HG02981 (cell line): ENCODE measurements at regions not wholly inside any gene's neighbourhood (a gene's known extent, or its start where the extent isn't known, plus 50 kb on each side); places are given as distances from the start of the nearest gene placed in this dataset.
"Not testable (repeated sequence)": the region's sequence is repeated elsewhere in the genome, so short reads cannot be mapped to it uniquely, and the experiment has no call there.

ENCODE experiments used
- ATAC-seq: cut with Tn5 transposase; IDR thresholded peaks from one replicate; pipeline ENCODE4 v1.9.1; 2021; ENCODE audit warnings: mild to moderate bottlenecking, moderate library complexity; ENCODE audit not compliant: unreplicated experiment

GRCh38 chr1:235059221-235059620, 69.4 kb downstream of the TOMM20 start:
- ATAC-seq = no peak

- ATAC-seq = no peak
Observed at GRCh38 chr1:235058695-235059094, 69.9 kb downstream of the TOMM20 start.

GRCh38 chr1:235057385-235058306, 71.0 kb downstream of the TOMM20 start:
- ATAC-seq = no peak

GRCh38 chr1:235056937-235057336, 71.7 kb downstream of the TOMM20 start:
- ATAC-seq = no peak

GRCh38 chr1:235054936-235055335, 73.7 kb downstream of the TOMM20 start:
- ATAC-seq = no peak

- ATAC-seq = no peak
Observed at GRCh38 chr1:235054466-235054865, 74.2 kb downstream of the TOMM20 start.

GRCh38 chr1:235052067-235053008, 76.3 kb downstream of the TOMM20 start:
- ATAC-seq = no peak

- ATAC-seq = no peak
Observed at GRCh38 chr1:235051521-235051920, 77.1 kb downstream of the TOMM20 start.

- no peak for ATAC-seq
Observed at GRCh38 chr1:235050911-235051360, 77.7 kb downstream of the TOMM20 start.

- not testable (repeated sequence) for ATAC-seq
Observed at GRCh38 chr1:235049716-235050378, 78.8 kb downstream of the TOMM20 start.

- no peak for ATAC-seq
Observed at GRCh38 chr1:235049217-235049616, 79.4 kb downstream of the TOMM20 start.

GRCh38 chr1:235047331-235047871, 81.2 kb downstream of the TOMM20 start:
- ATAC-seq = no peak

- ATAC-seq = no peak
Observed at GRCh38 chr1:235045921-235046601, 82.6 kb downstream of the TOMM20 start.

- ATAC-seq = no peak
Observed at GRCh38 chr1:235045034-235045690, 83.5 kb downstream of the TOMM20 start.

GRCh38 chr1:235043234-235043633, 85.4 kb downstream of the TOMM20 start:
- no peak for ATAC-seq

GRCh38 chr1:235038701-235039100, 89.9 kb downstream of the TOMM20 start:
- no peak for ATAC-seq

GRCh38 chr1:235035928-235036327, 92.7 kb downstream of the TOMM20 start:
- ATAC-seq = no peak

GRCh38 chr1:235030919-235031596, 97.6 kb downstream of the TOMM20 start:
- no peak for ATAC-seq

GRCh38 chr1:235027862-235028250, 100.8 kb downstream of the TOMM20 start:
- no peak for ATAC-seq
